Chondrocyte (in vitro differentiated cells): ENCODE measurements at regions not wholly inside any gene's neighbourhood (a gene's known extent, or its start where the extent isn't known, plus 50 kb on each side); places are given as distances from the start of the nearest gene placed in this dataset.
"Not testable (repeated sequence)": the region's sequence is repeated elsewhere in the genome, so short reads cannot be mapped to it uniquely, and the experiment has no call there.

Source experiments
- DNase-seq: peaks from one replicate; pipeline ENCODE4 v3.0.0; 2021; ENCODE audit warnings: mixed read lengths, low spot score
- H3K27ac Mint-ChIP-seq: one replicate; pipeline ENCODE4 v1.8.0; 2021; ENCODE audit warnings: mild to moderate bottlenecking, moderate library complexity, mixed read lengths; ENCODE audit not compliant: unreplicated experiment
- H3K27me3 Mint-ChIP-seq: 2 replicates; pipeline ENCODE4 v1.8.0; 2021; ENCODE audit warnings: low read depth, mixed read lengths
- H3K36me3 Mint-ChIP-seq: 2 replicates; pipeline ENCODE4 v1.8.0; 2021; ENCODE audit warnings: low read depth, mixed read lengths
- H3K4me1 Mint-ChIP-seq: 2 replicates; pipeline ENCODE4 v1.8.0; 2021; ENCODE audit warnings: low read depth, mild to moderate bottlenecking, mixed read lengths
- H3K4me3 Mint-ChIP-seq: one replicate; pipeline ENCODE4 v1.8.0; 2021; ENCODE audit warnings: mild to moderate bottlenecking, moderate library complexity, mixed read lengths; ENCODE audit not compliant: unreplicated experiment
- H3K9me3 Mint-ChIP-seq: 2 replicates; pipeline ENCODE4 v1.8.0; 2021; ENCODE audit warnings: low read depth, mixed read lengths
- CTCF ChIP-seq: fragments of 200-600 bp; sonication (generic); IDR thresholded peaks from 2 replicates; pipeline ENCODE4 v1.5.0; 2021; ENCODE audit warnings: antibody characterized with exemption, mild to moderate bottlenecking, moderate library complexity

DNA sequence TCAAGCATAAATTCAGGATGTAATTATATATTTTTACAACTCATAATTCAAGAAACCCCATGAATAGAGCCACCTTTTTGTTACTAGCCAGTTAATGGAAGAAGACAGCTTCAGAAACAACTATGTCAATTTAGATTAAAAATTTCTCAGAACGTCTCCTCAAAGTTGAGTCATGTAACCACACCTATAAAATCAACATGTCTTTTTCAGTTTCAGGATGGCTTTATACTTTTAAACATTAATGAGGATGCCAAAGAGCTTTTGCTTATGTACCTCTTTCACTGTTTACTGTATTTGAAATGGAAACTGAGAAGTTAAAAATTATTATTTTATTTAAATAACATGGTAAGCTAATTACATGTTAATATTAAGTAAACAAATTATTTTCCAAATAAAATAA lies 280.1 kb downstream of the PTH2R start:
- no peaks in the 10 kb centered on the region for H3K36me3 Mint-ChIP-seq
- H3K27ac Mint-ChIP-seq: no peak overlapping the region
- H3K9me3 Mint-ChIP-seq: peaks cover 35% of the 10 kb centered on the region
- H3K4me1 Mint-ChIP-seq: no peaks in the 10 kb centered on the region
- TF ChIP-seq CTCF: no peak
- H3K27me3 Mint-ChIP-seq: no peaks in the 10 kb centered on the region
- no peak for DNase-seq
- no peak overlapping the region for H3K4me3 Mint-ChIP-seq

DNA sequence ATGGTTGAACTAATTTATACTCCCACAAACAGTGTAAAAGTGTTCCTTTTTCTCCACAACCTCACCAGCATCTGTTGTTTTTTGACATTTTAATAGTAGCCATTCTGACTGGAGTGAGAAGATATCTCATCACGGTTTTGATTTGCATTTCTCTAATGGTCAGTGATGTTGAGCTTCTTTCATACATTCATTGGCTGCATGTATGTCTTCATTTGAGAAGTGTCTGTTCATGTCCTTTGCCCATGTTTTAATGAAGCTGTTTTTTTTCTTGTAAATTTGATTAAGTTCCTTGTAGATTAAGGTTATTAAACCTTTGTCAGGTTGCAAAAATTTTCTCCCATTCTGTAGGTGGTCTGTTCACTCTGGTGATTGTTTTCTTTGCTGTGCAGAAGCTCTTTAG lies 281.1 kb downstream of the PTH2R start:
- not testable (repeated sequence) for H3K4me3 Mint-ChIP-seq, H3K36me3 Mint-ChIP-seq, H3K27me3 Mint-ChIP-seq, DNase-seq, H3K4me1 Mint-ChIP-seq, H3K27ac Mint-ChIP-seq
- peaks cover 29% of the 10 kb centered on the region for H3K9me3 Mint-ChIP-seq

DNA sequence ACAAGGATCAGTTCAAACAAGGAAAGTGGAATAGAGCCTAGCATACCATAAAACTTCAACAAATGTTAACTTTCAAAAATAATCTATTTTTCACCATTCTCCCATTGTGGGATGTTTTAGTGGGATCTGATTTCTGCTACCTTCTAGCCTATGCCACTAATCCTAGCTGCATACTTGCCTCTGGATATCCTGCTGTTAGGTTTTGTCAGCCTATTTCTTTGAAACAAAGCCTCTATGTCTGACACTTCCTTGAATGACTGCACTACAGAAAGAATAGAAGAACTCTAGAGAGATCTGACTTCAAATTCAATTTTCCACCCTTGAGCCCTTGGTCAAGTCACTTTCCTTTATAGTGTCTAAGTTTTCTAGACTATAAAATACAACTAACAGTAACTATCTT lies 291.5 kb downstream of the PTH2R start:
- H3K9me3 Mint-ChIP-seq: peaks cover 3% of the 10 kb centered on the region
- H3K27me3 Mint-ChIP-seq: no peaks in the 10 kb centered on the region
- no peaks in the 10 kb centered on the region for H3K36me3 Mint-ChIP-seq
- no peak for TF ChIP-seq CTCF
- no peak overlapping the region for H3K27ac Mint-ChIP-seq
- no peaks in the 10 kb centered on the region for H3K4me1 Mint-ChIP-seq
- no peak overlapping the region for H3K4me3 Mint-ChIP-seq
- DNase-seq: no peak

DNA sequence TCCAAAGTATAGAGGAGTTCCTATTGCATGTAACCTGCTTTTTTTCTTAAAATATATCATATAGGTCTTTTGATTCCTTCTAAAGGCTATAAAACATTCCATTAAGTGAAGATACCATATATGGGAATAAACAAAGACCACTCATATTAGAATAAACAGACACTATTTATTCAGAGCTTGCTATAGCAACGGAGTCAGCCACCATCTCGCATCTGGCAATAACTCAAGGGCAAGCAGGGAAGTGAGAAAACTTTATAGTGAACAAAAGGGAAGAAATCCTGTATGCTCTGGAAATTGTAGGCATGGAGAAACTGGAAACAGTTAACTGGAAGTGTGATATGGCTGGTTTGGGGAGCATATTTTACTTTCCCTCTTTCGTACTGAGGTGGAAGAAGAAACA lies 301.9 kb downstream of the PTH2R start:
- Mint-ChIP-seq H3K36me3 (no peaks in the 10 kb centered on the region), H3K4me3 (no peak overlapping the region), H3K27ac (no peak overlapping the region), H3K9me3 (peaks cover 2% of the 10 kb centered on the region), H3K4me1 (no peaks in the 10 kb centered on the region), H3K27me3 (peaks cover 3% of the 10 kb centered on the region)
- no peak for TF ChIP-seq CTCF
- no peak for DNase-seq

DNA sequence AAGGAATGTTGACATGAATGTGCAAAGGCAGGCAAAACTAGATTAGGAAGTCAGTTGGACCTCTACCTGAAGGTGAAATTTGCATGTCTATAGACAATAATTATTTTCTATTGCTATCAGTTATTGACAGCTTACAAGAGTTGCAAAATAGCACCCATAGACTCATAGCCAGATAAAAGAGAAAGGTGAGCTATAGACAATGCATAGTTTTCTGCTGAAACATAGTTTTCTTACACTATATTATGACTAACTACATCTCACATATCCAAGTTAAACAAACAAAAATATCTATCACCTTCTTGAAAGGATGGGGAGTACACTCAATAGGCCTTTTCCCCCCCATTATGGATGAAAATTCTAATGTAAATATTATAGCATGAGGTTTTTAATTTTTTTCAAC lies 305.0 kb downstream of the PTH2R start:
- no peak for DNase-seq
- H3K27me3 Mint-ChIP-seq: peaks cover 1% of the 10 kb centered on the region
- peaks cover 2% of the 10 kb centered on the region for H3K9me3 Mint-ChIP-seq
- H3K27ac Mint-ChIP-seq: no peak overlapping the region
- no peak overlapping the region for H3K4me3 Mint-ChIP-seq
- no peaks in the 10 kb centered on the region for H3K36me3 Mint-ChIP-seq
- no peaks in the 10 kb centered on the region for H3K4me1 Mint-ChIP-seq
- no peak for TF ChIP-seq CTCF

DNA sequence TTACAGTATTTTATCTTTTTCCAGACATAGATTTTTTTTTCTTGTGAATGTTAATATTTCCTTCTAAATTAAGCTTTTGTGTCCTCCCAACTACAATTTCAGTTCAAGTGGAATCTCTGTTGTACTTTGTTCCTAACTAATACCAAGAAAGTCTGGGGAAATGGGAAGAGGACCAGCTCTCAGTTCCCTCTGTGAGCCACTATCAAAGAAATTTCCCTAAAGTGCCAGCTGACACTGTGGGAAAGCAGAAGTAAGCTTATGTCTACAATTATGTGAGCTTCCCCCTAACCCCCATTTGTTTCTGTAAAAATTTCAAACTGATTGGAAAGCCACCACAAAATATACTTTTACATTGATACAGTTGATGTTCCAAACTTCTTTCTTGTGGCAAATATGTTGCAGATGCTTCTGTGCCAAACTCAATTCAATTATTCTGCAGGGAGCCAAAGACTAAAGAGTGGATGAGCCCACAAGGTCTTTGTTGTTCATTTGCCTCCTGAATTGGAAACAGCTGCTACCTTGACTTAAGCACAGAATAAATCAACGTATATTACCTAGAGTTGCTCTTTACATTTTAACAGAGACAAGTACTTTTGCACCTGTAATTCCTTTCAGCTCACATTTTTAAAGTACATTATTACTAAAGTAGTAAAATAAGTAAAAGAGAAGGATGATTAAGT lies 306.6 kb downstream of the PTH2R start:
- H3K27ac Mint-ChIP-seq: no peak overlapping the region
- no peak for TF ChIP-seq CTCF
- no peak for DNase-seq
- peaks cover 1% of the 10 kb centered on the region for H3K27me3 Mint-ChIP-seq
- H3K4me3 Mint-ChIP-seq: no peak overlapping the region
- no peaks in the 10 kb centered on the region for H3K4me1 Mint-ChIP-seq
- H3K9me3 Mint-ChIP-seq: peaks cover 2% of the 10 kb centered on the region
- no peaks in the 10 kb centered on the region for H3K36me3 Mint-ChIP-seq
